ENCODE measurements at regions not wholly inside any gene's neighbourhood (a gene's known extent, or its start where the extent isn't known, plus 50 kb on each side); places are given as distances from the start of the nearest gene placed in this dataset.

DNA sequence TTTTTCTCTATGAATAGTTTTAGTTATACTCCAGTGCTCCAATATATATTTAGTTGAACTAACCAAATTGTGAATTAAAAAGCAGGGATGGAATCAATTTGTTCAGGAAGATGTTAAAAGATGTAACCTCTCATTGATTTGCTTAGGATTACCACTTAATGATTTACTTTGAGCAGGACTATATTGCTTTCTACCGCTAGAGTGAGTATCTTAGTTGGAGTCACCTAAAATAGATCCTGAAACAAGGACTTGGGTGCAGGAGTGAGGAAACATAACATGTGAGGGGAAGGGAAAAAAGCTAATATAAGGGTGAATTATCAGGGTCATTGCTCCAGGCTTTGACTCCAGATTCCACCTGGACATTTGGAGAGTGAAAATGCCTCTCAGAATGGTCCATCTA lies 2277.4 kb upstream of the C9orf72 start:
- no peak overlapping the region for H3K27ac Mint-ChIP-seq
- no peaks in the 10 kb centered on the region for H3K27me3 Mint-ChIP-seq (ENCODE audit: low read depth)

DNA sequence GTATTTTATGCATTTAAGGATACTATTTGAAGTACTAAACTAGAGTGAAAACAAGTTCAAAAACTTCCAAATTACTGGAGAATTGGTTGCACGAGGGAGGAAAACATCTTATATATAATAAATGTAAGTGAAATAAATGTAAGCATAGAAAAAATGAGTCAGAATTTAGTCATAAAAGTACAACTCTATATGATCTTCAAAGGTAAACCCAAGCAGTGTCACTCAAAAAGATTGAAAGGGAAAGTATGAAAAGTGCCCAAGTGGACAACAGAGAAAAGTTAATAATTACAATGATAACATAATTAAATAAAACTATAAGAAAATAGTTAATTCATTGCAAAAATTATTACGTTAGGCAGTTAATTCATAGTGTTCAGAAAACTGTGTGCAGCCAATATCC lies 2288.5 kb upstream of the C9orf72 start:
- H3K27me3 Mint-ChIP-seq (ENCODE audit: low read depth), result no peaks in the 10 kb centered on the region
- no peak overlapping the region for H3K27ac Mint-ChIP-seq
- no peaks in the 10 kb centered on the region for H3K36me3 Mint-ChIP-seq (ENCODE audit: low read depth)
- DNase-seq (ENCODE audit: low spot score), result no peak
- H3K4me3 Mint-ChIP-seq, result no peak overlapping the region
- peaks cover 6% of the 10 kb centered on the region for H3K9me3 Mint-ChIP-seq
- no peaks in the 10 kb centered on the region for H3K4me1 Mint-ChIP-seq (ENCODE audit: low read depth)

More for the DNA sequence above, 2277.4 kb upstream of the C9orf72 start:
- Mint-ChIP-seq H3K36me3 (ENCODE audit: low read depth) (no peaks in the 10 kb centered on the region), H3K4me3 (no peak overlapping the region), H3K9me3 (peaks cover 5% of the 10 kb centered on the region), H3K4me1 (ENCODE audit: low read depth) (no peaks in the 10 kb centered on the region)
- no peak for DNase-seq (ENCODE audit: low spot score)

DNA sequence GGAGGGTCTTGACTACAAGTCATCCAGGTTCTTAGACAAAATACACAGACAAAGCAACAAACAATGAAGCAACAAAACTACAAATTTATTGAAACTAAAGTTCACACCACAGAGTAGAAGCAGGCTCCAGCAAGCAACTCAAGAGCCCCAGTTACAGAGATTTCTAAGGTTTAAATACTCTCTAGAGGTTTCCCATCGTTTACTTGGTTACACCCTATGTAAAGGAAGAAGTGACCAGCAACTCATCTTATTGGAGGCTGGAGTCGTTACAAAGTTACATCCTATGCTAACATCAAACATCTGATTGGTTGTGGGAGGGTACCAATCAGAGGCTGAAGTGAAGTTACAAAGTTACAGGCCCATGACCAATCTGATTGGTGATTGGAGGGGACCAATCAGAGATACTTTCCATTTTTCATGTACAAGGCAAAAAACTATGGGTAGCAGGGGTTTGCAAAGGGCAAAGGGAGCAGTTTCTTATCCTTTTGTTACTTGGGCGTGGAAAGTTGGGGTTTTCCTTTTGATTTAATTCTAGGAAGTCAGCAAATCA lies 2292.6 kb upstream of the C9orf72 start:
- Mint-ChIP-seq H3K9me3 (peaks cover 13% of the 10 kb centered on the region), H3K36me3 (ENCODE audit: low read depth) (no peaks in the 10 kb centered on the region), H3K27ac (no peak overlapping the region), H3K27me3 (ENCODE audit: low read depth) (no peaks in the 10 kb centered on the region), H3K4me1 (ENCODE audit: low read depth) (no peaks in the 10 kb centered on the region), H3K4me3 (no peak overlapping the region)
- no peak for DNase-seq (ENCODE audit: low spot score)

DNA sequence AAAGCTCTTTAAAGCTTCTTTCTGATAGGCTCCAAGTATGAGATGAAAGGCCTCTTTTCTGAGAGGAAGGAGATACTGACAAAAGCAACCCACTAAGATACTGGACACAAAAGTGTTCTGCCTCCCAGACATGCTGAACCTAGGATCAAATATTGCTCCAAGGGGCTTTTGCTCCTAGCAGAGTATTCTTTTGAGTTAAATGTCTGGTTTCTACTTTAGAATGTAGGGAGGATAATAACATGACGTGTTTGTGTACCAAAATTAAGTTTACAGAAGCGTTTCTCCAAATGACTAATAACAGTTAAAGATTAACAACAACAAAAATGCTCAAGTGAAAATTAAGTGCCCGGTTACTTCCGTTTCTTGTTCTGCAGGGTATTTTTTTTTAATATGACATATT lies 2293.3 kb upstream of the C9orf72 start:
- no peaks in the 10 kb centered on the region for H3K36me3 Mint-ChIP-seq (ENCODE audit: low read depth)
- H3K4me1 Mint-ChIP-seq (ENCODE audit: low read depth), result no peaks in the 10 kb centered on the region
- no peak for DNase-seq (ENCODE audit: low spot score)
- H3K4me3 Mint-ChIP-seq, result no peak overlapping the region
- peaks cover 13% of the 10 kb centered on the region for H3K9me3 Mint-ChIP-seq
- no peak overlapping the region for H3K27ac Mint-ChIP-seq
- no peaks in the 10 kb centered on the region for H3K27me3 Mint-ChIP-seq (ENCODE audit: low read depth)

DNA sequence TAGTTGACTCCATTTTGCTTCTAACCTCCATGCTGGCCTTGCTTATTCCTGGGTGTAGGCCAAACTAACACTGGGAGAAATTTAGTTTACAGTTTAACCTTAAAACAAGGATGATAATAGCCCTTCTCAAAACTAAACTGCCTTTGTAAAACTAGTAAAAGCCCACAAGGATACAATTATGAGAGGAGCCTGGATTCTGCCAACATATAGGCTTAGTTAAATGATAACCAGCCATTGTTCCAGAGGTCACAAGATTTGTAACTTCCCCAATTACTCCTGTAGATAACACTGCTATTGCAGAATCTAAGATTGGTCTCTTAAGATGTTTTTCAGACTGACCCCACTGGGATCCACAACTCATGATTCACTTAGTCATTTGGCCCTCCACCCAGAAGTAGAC lies 2300.3 kb upstream of the C9orf72 start:
- Mint-ChIP-seq H3K27ac (no peak overlapping the region), H3K4me1 (ENCODE audit: low read depth) (no peaks in the 10 kb centered on the region), H3K9me3 (peaks cover 14% of the 10 kb centered on the region), H3K4me3 (no peak overlapping the region), H3K27me3 (ENCODE audit: low read depth) (no peaks in the 10 kb centered on the region), H3K36me3 (ENCODE audit: low read depth) (no peaks in the 10 kb centered on the region)
- DNase-seq (ENCODE audit: low spot score), result no peak

DNA sequence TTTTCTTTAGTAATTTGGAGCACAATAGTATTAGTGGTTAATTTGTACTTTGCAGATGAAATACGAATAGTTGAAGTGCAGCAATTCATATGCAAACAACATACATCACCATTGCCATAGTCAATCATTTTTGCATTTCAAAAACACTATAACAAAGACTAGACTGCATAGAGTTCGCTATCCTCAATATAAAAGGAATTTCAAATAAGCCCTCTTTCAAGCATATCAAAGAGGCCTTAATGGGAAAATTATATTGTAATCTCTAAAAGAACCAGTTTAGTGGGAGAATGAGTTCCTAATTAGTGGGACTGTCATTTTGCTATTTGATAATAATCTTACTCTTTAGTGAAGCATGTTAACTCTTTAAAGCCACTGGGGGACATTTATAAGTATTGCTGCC lies 2302.3 kb upstream of the C9orf72 start:
- no peaks in the 10 kb centered on the region for H3K4me1 Mint-ChIP-seq (ENCODE audit: low read depth)
- H3K27me3 Mint-ChIP-seq (ENCODE audit: low read depth), result no peaks in the 10 kb centered on the region
- H3K4me3 Mint-ChIP-seq, result no peak overlapping the region
- H3K9me3 Mint-ChIP-seq, result peaks cover 8% of the 10 kb centered on the region
- no peak overlapping the region for H3K27ac Mint-ChIP-seq
- no peaks in the 10 kb centered on the region for H3K36me3 Mint-ChIP-seq (ENCODE audit: low read depth)
- DNase-seq (ENCODE audit: low spot score), result no peak

DNA sequence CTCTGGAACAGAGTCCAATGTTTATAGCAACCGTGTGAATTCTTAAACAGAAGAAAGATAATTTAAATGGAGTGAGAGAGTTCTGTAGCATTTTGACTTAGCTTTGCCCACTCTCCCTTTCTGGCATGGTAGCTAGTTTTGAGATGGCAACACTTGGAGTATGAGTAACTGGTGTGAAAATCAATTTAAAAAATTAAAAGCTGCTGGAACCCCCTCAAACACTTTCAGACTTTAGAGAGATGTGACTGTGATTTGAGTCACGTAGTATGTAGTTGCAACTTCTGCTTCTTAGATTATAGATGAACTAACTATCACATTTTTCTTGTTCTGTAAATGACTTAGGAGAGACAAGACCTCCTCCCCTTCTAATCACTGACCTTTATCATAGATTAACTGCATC lies 2309.5 kb upstream of the C9orf72 start:
- no peak for DNase-seq (ENCODE audit: low spot score)
- Mint-ChIP-seq H3K27me3 (ENCODE audit: low read depth) (no peaks in the 10 kb centered on the region), H3K27ac (no peak overlapping the region), H3K4me1 (ENCODE audit: low read depth) (no peaks in the 10 kb centered on the region), H3K9me3 (peaks cover 5% of the 10 kb centered on the region), H3K36me3 (ENCODE audit: low read depth) (no peaks in the 10 kb centered on the region), H3K4me3 (no peak overlapping the region)

DNA sequence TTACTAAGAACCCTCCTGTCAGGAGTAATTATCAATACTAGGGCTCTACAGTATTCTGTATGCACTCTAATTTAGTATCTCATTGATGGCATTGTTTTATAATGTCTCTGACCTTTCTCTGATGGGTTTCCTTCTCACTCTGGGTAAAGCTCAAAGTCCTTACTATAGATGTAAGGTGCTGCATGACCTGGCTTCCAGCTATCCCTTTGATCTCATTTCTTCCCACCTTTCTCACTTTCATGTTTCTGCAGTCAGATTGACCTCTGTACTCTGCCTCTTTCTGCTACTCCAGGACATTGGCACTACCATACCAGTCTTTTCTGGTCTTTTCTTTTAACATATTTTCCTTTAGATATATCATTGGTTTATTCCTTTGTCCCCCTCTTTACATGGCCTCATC lies 2332.8 kb upstream of the C9orf72 start:
- Mint-ChIP-seq H3K9me3 (peaks cover 6% of the 10 kb centered on the region), H3K27ac (no peak overlapping the region), H3K4me3 (no peak overlapping the region), H3K36me3 (ENCODE audit: low read depth) (no peaks in the 10 kb centered on the region), H3K4me1 (ENCODE audit: low read depth) (no peaks in the 10 kb centered on the region), H3K27me3 (ENCODE audit: low read depth) (no peaks in the 10 kb centered on the region)
- no peak for DNase-seq (ENCODE audit: low spot score)

DNA sequence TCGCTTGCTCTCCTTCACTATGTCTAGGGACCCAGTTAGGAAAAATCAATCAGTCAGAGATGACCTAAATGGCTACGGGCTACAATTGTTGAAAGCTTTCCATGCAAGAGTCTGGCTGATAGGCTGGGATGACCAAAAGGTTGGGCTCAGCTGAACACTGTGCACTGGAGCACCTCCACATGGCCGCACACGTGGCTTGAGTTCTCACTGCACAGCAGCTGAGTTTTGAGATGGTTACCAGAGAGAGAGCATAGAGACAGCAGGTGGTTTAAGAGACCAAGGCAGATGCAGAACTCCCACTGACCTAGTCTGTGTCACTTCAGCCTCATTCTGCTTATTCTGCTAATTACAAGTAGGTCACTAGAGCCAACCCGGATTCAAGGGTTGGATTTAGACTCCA lies 2354.8 kb upstream of the C9orf72 start:
- no peak overlapping the region for H3K4me3 Mint-ChIP-seq
- H3K9me3 Mint-ChIP-seq, result peaks cover 15% of the 10 kb centered on the region
- no peaks in the 10 kb centered on the region for H3K36me3 Mint-ChIP-seq (ENCODE audit: low read depth)
- H3K4me1 Mint-ChIP-seq (ENCODE audit: low read depth), result no peaks in the 10 kb centered on the region
- no peaks in the 10 kb centered on the region for H3K27me3 Mint-ChIP-seq (ENCODE audit: low read depth)
- DNase-seq (ENCODE audit: low spot score), result no peak
- H3K27ac Mint-ChIP-seq, result no peak overlapping the region

DNA sequence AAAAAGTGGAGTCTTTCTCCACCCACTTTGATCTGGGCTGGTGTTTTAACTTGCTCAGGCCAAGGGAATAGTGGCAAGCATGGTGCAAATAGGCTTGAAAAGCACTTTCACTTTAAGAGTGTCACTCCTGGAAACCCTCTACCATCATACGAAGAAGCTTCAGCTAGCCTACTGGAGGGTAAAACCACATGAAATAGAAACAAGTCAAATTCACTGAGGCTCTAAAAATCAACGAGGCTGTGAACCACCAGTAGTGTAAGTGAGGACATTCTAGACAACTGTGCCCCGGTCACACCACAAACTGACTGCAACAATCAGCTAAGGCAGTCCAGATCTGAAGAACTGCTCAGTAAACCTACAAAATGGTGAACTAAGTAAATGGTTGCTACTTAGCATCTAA lies 2366.3 kb upstream of the C9orf72 start:
- H3K4me1 Mint-ChIP-seq (ENCODE audit: low read depth), result no peaks in the 10 kb centered on the region
- H3K27me3 Mint-ChIP-seq (ENCODE audit: low read depth), result no peaks in the 10 kb centered on the region
- H3K27ac Mint-ChIP-seq, result no peak overlapping the region
- DNase-seq (ENCODE audit: low spot score), result no peak
- H3K36me3 Mint-ChIP-seq (ENCODE audit: low read depth), result no peaks in the 10 kb centered on the region
- H3K9me3 Mint-ChIP-seq, result peaks cover 40% of the 10 kb centered on the region
- H3K4me3 Mint-ChIP-seq, result no peak overlapping the region

DNA sequence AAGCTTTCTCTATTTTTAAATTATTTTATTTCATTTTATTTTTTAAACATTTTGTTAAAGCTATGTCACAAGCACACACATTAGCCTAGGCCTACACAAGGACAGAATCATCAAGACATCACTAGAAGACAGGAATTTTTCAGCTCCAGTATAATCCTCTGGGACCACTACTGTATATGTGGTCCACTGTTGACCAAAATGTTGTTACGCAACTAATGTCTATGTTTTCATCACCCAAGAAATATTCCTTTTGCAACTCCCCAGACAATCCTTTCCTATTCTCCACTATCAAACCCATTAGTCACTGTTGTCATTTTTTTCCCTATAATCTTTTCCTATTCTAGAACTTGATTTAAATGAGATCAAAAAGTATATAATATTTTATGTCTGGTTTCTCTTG lies 2371.7 kb upstream of the C9orf72 start:
- no peaks in the 10 kb centered on the region for H3K36me3 Mint-ChIP-seq (ENCODE audit: low read depth)
- no peak overlapping the region for H3K27ac Mint-ChIP-seq
- no peaks in the 10 kb centered on the region for H3K27me3 Mint-ChIP-seq (ENCODE audit: low read depth)
- no peaks in the 10 kb centered on the region for H3K4me1 Mint-ChIP-seq (ENCODE audit: low read depth)
- DNase-seq (ENCODE audit: low spot score), result no peak
- peaks cover 27% of the 10 kb centered on the region for H3K9me3 Mint-ChIP-seq
- H3K4me3 Mint-ChIP-seq, result no peak overlapping the region

DNA sequence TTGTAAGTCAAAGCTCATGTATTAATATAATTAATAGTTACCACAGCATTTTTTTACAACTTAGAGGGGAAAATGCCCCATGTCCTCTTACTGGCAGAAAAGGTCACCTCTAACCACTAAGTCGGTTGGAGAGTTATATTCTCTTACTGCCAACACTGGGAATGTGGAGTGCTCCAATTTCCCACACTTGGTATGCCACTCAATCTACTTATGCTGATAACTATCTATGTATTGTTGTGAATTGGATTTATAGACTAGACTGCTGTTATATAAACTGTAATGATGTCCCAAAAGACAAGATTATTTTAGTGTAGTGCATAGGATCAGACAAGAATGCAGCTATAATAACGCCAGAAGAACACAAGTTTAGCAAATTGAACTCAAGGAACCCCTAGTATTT lies 2385.2 kb upstream of the C9orf72 start:
- H3K4me3 Mint-ChIP-seq, result no peak overlapping the region
- H3K27ac Mint-ChIP-seq, result no peak overlapping the region
- H3K9me3 Mint-ChIP-seq, result no peaks in the 10 kb centered on the region
- no peaks in the 10 kb centered on the region for H3K27me3 Mint-ChIP-seq (ENCODE audit: low read depth)
- no peaks in the 10 kb centered on the region for H3K36me3 Mint-ChIP-seq (ENCODE audit: low read depth)
- H3K4me1 Mint-ChIP-seq (ENCODE audit: low read depth), result no peaks in the 10 kb centered on the region
- no peak for DNase-seq (ENCODE audit: low spot score)

DNA sequence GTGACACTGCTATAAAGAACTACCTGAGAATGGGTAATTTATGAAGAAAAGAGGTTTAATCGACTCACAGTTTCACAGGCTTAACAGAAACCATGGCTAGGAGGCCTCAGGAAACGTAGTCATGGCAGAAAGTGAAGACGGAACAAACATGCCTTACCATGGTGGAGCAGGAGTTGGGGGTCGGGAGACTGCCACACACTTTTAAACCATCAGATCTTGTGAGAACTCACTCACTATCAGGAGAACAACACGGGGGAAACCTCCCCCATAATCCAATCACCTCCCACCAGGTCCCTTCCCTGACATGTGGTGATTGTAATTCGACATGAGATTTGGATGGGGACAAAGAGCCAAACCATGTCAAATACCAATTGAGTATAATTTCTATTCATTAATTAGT lies 2392.6 kb upstream of the C9orf72 start:
- Mint-ChIP-seq H3K4me3 (no peak overlapping the region), H3K9me3 (no peaks in the 10 kb centered on the region), H3K27me3 (ENCODE audit: low read depth) (no peaks in the 10 kb centered on the region), H3K36me3 (ENCODE audit: low read depth) (no peaks in the 10 kb centered on the region), H3K4me1 (ENCODE audit: low read depth) (no peaks in the 10 kb centered on the region), H3K27ac (no peak overlapping the region)
- DNase-seq (ENCODE audit: low spot score), result no peak

DNA sequence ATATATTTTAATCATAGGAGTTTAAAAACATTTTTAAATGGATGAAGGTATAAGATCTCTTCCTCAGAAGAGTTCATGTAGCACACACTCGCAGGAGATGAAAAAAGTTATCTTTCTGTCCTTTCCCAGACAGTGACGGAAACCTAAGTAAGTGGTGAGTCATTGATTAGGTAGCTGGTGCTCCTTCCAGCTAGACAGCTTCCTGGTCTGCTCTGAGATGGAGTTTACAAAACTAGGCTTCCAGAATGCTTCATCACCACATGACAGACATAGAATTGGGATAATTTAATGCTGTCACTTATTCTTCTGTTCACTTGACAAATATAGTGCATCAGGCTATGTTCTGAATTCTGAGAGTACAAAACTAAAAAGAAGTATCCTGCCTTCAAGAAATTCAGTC lies 2393.0 kb upstream of the C9orf72 start:
- H3K4me1 Mint-ChIP-seq (ENCODE audit: low read depth), result no peaks in the 10 kb centered on the region
- no peaks in the 10 kb centered on the region for H3K36me3 Mint-ChIP-seq (ENCODE audit: low read depth)
- H3K9me3 Mint-ChIP-seq, result no peaks in the 10 kb centered on the region
- no peak overlapping the region for H3K4me3 Mint-ChIP-seq
- no peaks in the 10 kb centered on the region for H3K27me3 Mint-ChIP-seq (ENCODE audit: low read depth)
- no peak overlapping the region for H3K27ac Mint-ChIP-seq
- no peak for DNase-seq (ENCODE audit: low spot score)

DNA sequence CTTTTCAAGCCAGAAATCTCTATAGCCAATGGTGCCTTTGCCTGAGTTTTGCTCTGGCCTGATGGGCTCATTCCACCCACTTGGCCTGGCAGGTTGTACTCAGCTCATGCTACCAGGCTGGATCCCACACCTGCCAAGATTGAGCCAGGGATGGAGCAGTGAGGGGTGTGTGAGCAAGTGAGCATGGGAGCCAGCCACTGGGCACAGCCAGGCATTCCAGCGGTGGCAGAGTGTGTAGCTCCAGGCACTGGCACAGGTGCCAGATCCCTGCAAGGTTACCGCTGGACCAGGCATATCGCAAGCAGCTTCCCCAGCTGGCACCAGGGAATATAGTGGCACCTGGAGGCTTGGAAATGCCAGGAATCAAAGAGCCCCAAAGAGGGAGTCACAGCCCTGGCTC lies 2395.6 kb upstream of the C9orf72 start:
- Mint-ChIP-seq H3K4me1 (ENCODE audit: low read depth) (no peaks in the 10 kb centered on the region), H3K27ac (no peak overlapping the region), H3K36me3 (ENCODE audit: low read depth) (no peaks in the 10 kb centered on the region), H3K9me3 (no peaks in the 10 kb centered on the region), H3K27me3 (ENCODE audit: low read depth) (no peaks in the 10 kb centered on the region), H3K4me3 (no peak overlapping the region)
- no peak for DNase-seq (ENCODE audit: low spot score)

Measured in T-helper 2 cell treated with Interferon-gamma antibody and Interleukin-4, amounts not matched to agents 5 μg/mL and 100 μg/mL, for 36 hours (primary cell).